Glutamatergic neuron (in vitro differentiated cells): ENCODE measurements at regions not wholly inside any gene's neighbourhood (a gene's known extent, or its start where the extent isn't known, plus 50 kb on each side); places are given as distances from the start of the nearest gene placed in this dataset.

Experiments used
- DNase-seq: peaks from one replicate; pipeline ENCODE4 v3.0.0; 2022
- H3K27ac Mint-ChIP-seq: one replicate; pipeline ENCODE4 v1.8.0; 2020; ENCODE audit warnings: mild to moderate bottlenecking, mixed read lengths, inconsistent platforms; ENCODE audit not compliant: unreplicated experiment
- H3K27me3 Mint-ChIP-seq: one replicate; pipeline ENCODE4 v1.8.0; 2020; ENCODE audit warnings: mild to moderate bottlenecking, moderate library complexity, mixed read lengths, inconsistent platforms; ENCODE audit not compliant: unreplicated experiment
- H3K36me3 Mint-ChIP-seq: one replicate; pipeline ENCODE4 v1.8.0; 2020; ENCODE audit warnings: mild to moderate bottlenecking, mixed read lengths, inconsistent platforms; ENCODE audit not compliant: unreplicated experiment
- H3K4me1 Mint-ChIP-seq: one replicate; pipeline ENCODE4 v1.8.0; 2020; ENCODE audit warnings: mild to moderate bottlenecking, low read depth, mixed read lengths, inconsistent platforms; ENCODE audit not compliant: unreplicated experiment
- H3K4me3 Mint-ChIP-seq: one replicate; pipeline ENCODE4 v1.8.0; 2020; ENCODE audit warnings: mild to moderate bottlenecking, mixed read lengths, inconsistent platforms; ENCODE audit not compliant: unreplicated experiment
- H3K9me3 Mint-ChIP-seq: one replicate; pipeline ENCODE4 v1.8.0; 2020; ENCODE audit warnings: mild to moderate bottlenecking, moderate library complexity, mixed read lengths, inconsistent platforms; ENCODE audit not compliant: unreplicated experiment
- TF ChIP-seq, protein P1 (sequence below): fragments of 200-600 bp; sonication (generic); IDR thresholded peaks from one replicate; pipeline ENCODE4 v1.5.0; 2021; ENCODE audit not compliant: partially characterized antibody, unreplicated experiment

DNA sequence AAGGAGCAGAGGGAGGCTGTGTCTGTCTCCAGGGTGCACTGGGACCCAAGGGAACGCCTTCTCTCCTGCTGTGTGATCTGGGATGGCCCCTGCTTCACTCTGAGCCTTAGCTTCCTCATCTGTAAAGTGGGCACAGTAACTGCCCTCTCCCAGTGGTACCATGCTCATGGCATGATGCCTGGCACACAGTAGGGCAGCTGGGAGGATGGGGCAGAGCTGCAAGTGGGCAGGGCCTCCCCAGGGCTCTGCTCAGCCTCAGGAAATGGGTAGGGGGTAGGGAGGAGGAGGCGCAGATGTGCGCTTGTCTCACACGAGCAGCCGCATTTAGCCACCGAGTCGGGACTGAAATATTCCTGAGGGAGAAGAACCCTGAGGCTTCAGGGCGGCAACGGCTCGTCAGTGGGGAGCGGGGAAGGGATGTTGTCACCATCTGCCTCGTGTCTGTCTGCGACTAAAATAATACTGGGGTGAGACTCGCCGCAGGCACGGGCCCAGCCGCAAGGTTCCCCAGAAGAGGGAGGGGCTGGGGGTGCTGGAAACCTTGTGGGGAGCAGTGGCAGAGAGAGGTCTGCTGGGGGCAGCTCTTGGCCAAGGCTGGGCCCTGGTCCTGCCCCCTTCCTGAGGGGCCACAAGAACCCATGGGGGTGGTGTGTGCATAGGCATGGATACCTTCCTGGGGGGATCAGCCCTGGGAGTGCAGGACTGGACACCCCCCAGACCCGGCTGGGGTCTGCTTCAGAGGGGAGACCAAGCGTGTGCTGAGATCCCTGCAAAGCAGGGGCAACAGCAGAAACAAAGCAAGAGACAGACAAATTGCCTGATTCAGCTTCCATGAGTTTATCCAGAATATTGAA, 55.2 kb upstream of the PSD2 start:
- no peaks in the 10 kb centered on the region for H3K36me3 Mint-ChIP-seq
- peaks cover 42% of the 10 kb centered on the region for H3K27me3 Mint-ChIP-seq
- H3K4me1 Mint-ChIP-seq: peaks cover 64% of the 10 kb centered on the region
- H3K4me3 Mint-ChIP-seq: peak overlapping the region; percentile 72
- TF ChIP-seq, protein P1, sequence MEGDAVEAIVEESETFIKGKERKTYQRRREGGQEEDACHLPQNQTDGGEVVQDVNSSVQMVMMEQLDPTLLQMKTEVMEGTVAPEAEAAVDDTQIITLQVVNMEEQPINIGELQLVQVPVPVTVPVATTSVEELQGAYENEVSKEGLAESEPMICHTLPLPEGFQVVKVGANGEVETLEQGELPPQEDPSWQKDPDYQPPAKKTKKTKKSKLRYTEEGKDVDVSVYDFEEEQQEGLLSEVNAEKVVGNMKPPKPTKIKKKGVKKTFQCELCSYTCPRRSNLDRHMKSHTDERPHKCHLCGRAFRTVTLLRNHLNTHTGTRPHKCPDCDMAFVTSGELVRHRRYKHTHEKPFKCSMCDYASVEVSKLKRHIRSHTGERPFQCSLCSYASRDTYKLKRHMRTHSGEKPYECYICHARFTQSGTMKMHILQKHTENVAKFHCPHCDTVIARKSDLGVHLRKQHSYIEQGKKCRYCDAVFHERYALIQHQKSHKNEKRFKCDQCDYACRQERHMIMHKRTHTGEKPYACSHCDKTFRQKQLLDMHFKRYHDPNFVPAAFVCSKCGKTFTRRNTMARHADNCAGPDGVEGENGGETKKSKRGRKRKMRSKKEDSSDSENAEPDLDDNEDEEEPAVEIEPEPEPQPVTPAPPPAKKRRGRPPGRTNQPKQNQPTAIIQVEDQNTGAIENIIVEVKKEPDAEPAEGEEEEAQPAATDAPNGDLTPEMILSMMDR: no peak
- H3K27ac Mint-ChIP-seq: peak overlapping the region; percentile 86
- peak; percentile 61 for DNase-seq
- peaks cover 22% of the 10 kb centered on the region for H3K9me3 Mint-ChIP-seq

DNA sequence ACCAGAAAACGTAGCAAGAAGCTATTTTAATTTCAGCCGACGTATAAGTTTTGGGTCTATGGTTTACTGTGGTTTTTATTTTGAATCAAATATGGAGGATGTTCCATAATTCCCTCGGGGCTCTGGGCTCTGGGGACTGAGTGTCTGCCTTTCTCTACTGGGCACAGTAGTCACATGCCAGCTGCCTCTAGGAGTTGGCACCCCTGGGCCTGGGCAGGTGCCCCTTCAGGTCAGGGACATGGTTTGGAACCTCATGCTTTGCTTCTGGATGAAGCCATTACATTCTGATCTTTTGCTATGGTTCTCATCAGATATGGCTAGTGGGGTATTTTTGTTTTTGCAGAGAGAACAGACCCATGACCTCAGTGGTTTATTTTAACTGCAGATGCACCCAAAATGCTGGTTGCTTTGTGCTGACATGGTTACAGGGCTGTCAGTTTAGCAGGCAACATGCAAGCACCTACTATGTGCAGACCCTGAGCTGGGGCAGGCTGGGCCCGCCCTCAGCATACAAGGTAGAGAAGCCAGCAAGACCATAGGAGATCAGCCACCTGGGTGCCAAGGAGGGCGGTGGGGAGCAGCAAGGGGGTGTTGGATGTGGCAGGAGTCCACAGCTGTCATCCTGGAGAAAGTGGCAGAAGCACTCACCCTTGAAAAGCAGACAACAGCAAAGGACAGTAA, 54.5 kb upstream of the PSD2 start:
- H3K9me3 Mint-ChIP-seq: peaks cover 25% of the 10 kb centered on the region
- peak overlapping the region; percentile 86 for H3K27ac Mint-ChIP-seq
- H3K4me1 Mint-ChIP-seq: peaks cover 67% of the 10 kb centered on the region
- no peaks in the 10 kb centered on the region for H3K36me3 Mint-ChIP-seq
- H3K27me3 Mint-ChIP-seq: peaks cover 46% of the 10 kb centered on the region
- TF ChIP-seq, protein P1: no peak
- H3K4me3 Mint-ChIP-seq: no peak overlapping the region
- DNase-seq: no peak

DNA sequence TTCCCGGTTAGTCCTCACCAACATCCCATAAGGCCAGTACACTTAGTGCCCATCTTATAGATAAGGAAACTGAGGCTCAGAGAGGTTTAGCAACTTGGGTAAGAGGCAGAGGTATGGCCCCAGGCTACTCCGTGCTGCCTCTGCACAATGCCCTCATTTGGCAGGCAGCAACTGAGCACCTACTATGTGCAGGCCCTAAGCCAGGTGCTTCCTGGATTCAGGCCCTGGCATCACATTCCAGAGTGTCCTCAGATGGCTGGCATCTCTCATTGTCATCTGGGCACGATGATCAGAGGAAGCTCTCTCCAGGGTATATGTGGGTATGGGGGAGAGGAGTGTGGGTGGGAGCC, 53.8 kb upstream of the PSD2 start:
- peaks cover 68% of the 10 kb centered on the region for H3K4me1 Mint-ChIP-seq
- peak overlapping the region; percentile 81 for H3K27ac Mint-ChIP-seq
- peaks cover 25% of the 10 kb centered on the region for H3K9me3 Mint-ChIP-seq
- H3K4me3 Mint-ChIP-seq: no peak overlapping the region
- no peaks in the 10 kb centered on the region for H3K36me3 Mint-ChIP-seq
- TF ChIP-seq, protein P1: no peak
- H3K27me3 Mint-ChIP-seq: peaks cover 46% of the 10 kb centered on the region
- no peak for DNase-seq

DNA sequence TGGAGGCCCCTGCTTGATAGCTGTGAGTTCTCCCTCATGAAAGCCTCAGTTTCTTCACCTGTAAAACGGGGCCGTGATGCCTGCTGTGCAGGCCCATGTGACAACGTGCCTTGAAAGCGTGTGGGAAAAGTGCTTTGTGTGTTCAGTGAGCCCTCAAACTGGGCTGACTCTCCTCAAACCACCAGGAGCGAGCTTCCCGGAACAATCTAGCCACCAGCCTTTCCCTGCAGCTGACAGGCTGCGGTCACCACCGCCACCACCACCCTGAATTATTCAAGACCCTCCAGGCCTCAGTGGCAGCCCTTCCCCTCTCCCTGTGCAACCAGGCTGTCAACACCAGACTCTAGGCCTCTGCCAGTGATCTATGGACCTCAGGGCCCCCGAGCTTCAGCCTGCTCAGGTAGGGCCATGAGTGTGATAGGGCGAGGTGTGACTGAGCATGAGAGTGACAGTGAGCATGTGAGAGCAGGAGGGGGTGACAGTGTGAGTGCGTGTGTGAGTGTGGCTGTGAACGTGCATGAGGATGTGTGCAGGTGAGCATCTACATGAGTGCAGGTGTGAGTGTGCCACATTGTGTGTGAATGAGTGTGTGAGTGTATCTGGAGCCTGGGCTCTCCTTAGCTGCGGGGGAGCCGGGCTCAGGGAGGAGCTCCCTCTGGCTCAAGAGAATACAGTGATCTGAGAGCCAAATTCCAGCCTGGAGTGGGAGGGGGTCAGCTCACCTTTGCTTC, 53.3 kb upstream of the PSD2 start:
- Mint-ChIP-seq H3K27me3 (peaks cover 48% of the 10 kb centered on the region), H3K9me3 (peaks cover 29% of the 10 kb centered on the region), H3K36me3 (no peaks in the 10 kb centered on the region), H3K27ac (peak overlapping the region; percentile 81), H3K4me3 (peak overlapping the region; percentile 66), H3K4me1 (peaks cover 70% of the 10 kb centered on the region)
- DNase-seq: no peak
- TF ChIP-seq, protein P1: no peak
